ENCODE measurements at regions not wholly inside any gene's neighbourhood (a gene's known extent, or its start where the extent isn't known, plus 50 kb on each side); places are given as distances from the start of the nearest gene placed in this dataset.

DNA sequence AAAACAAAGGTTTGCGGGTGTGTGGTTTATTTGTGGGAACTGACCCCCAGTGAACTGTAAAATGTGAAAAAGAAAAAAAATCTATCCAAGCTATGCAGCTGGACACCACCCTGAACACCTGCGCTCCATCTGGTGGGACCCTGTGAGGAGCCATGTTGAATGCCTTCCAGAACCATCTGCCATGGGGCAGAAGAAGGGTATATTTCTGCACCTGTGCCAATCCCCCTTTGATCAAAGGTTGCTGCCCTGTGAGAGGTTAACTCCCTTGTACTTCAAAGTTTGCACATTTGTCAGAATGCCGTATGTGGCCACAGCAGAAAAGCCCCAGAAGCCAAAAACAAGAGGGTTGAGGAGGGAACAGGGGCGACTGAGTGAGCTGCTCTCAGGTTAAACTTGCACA, 148.5 kb upstream of the ALDH1B1 start:
- TF ChIP-seq POLR2A (IDR thresholded peaks at IDR 0.05; ENCODE audit: low read depth, low read length) (no peak), POLR2AphosphoS5 (IDR thresholded peaks at IDR 0.05; ENCODE audit: low read depth, low read length) (no peak)
